ENCODE measurements at regions not wholly inside any gene's neighbourhood (a gene's known extent, or its start where the extent isn't known, plus 50 kb on each side); places are given as distances from the start of the nearest gene placed in this dataset.
"Not testable (repeated sequence)": the region's sequence is repeated elsewhere in the genome, so short reads cannot be mapped to it uniquely, and the experiment has no call there.

DNA sequence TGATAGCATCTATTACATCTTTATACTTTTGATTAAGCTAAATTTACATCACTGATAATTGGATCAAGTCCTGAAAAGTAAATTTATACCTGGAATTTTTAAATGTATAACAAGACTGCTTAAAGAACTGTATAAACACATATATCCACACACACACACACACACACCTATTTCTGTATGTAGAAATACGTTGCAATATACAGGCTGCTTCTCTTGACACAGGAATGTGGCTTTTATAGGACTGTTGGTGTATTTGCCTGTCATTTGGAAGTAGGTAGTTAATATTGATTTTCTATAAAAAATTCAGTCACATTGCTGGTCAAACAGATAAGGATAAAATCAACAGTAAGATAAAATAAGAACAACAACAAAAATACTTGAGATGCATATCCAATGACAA, 708.5 kb upstream of the RAG2 start:
- Histone ChIP-seq H3K36me3 (ENCODE audit: control insufficient read depth, insufficient read depth, low read length) (no peaks in the 10 kb centered on the region), H3K27me3 (ENCODE audit: control insufficient read depth, insufficient read depth, low read length) (no peaks in the 10 kb centered on the region), H3K9me3 (ENCODE audit: control insufficient read depth in 2 of 2, low read length in 2 of 2) (peaks cover 3 to 12% of the 10 kb centered on the region in 2 experiments), H3K27ac (ENCODE audit: insufficient read depth, low read length, poor library complexity, severe bottlenecking) (no peak overlapping the region), H3K4me1 (ENCODE audit: control insufficient read depth, insufficient read depth, low read length, poor library complexity, severe bottlenecking) (no peaks in the 10 kb centered on the region), H3K4me3 (ENCODE audit: low read depth, low read length) (no peak overlapping the region)
- H3K9me3 Mint-ChIP-seq = peaks cover 4 to 27% (median 6%) of the 10 kb centered on the region in 7 donors
- no peaks in the 10 kb centered on the region for H3K36me3 Mint-ChIP-seq
- ATAC-seq (ENCODE audit: low read depth in 2 of 2) (no peak), DNase-seq (no peak)
- no peak overlapping the region for H3K27ac Mint-ChIP-seq
- H3K4me1 Mint-ChIP-seq = no peaks in the 10 kb centered on the region
- H3K4me3 Mint-ChIP-seq = no peak overlapping the region
- peaks cover 3% of the 10 kb centered on the region for H3K27me3 Mint-ChIP-seq

DNA sequence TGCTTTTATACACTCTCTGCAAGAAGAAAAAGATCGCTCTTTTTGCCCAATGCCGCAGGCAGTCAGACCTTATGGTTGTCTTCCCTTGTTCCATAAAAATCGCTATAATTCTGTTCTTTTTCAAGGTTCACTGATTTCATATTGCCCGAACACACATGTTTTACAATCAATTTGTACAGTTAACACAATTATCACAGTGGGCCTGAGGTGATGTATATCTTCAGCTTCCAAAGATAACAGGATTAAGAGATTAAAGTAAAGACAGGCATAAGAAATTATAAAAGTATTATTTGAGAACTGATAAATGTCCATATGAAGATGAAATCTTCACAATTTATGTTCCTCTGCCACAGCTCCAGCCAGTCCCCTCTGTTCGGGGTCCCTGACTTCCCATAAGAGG, 703.4 kb upstream of the RAG2 start:
- DNase-seq; H3K4me1 ChIP-seq (ENCODE audit: control insufficient read depth, insufficient read depth, low read length, poor library complexity, severe bottlenecking); H3K4me1 Mint-ChIP-seq; H3K4me3 Mint-ChIP-seq; H3K36me3 Mint-ChIP-seq; H3K4me3 ChIP-seq (ENCODE audit: low read depth, low read length); ATAC-seq (ENCODE audit: low read depth in 2 of 2); H3K27me3 Mint-ChIP-seq; H3K27ac ChIP-seq (ENCODE audit: insufficient read depth, low read length, poor library complexity, severe bottlenecking); H3K36me3 ChIP-seq (ENCODE audit: control insufficient read depth, insufficient read depth, low read length); H3K27me3 ChIP-seq (ENCODE audit: control insufficient read depth, insufficient read depth, low read length); H3K27ac Mint-ChIP-seq: not testable (repeated sequence)
- peaks cover 3 to 45% (median 6%) of the 10 kb centered on the region in 7 donors for H3K9me3 Mint-ChIP-seq
- peaks cover 3 to 23% of the 10 kb centered on the region in 2 experiments for H3K9me3 ChIP-seq (ENCODE audit: control insufficient read depth in 2 of 2, low read length in 2 of 2)

DNA sequence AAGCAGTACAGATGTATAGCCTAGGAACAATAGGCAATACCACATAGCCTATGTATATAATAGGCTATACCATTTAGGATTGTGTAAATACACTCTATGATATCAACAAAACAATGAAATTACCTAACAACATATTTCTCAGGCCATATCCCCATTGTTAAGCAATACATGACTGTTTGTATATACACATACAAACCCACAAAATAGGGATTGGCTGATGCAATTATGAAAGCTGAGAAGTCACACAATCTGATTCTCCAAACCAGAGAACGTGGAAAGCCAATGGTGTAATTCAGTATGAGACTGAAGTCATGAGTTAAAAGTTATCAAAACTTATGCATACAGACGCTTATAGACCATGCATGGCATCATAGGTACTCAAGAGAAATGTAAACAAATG, 700.1 kb upstream of the RAG2 start:
- Mint-ChIP-seq H3K36me3 (no peaks in the 10 kb centered on the region), H3K27ac (no peak overlapping the region), H3K4me1 (no peaks in the 10 kb centered on the region), H3K27me3 (peaks cover 4% of the 10 kb centered on the region), H3K9me3 (peaks cover 3 to 58% (median 13%) of the 10 kb centered on the region in 7 donors), H3K4me3 (no peak overlapping the region)
- H3K4me1 ChIP-seq (ENCODE audit: control insufficient read depth, insufficient read depth, low read length, poor library complexity, severe bottlenecking) = no peaks in the 10 kb centered on the region
- no peaks in the 10 kb centered on the region for H3K36me3 ChIP-seq (ENCODE audit: control insufficient read depth, insufficient read depth, low read length)
- H3K9me3 ChIP-seq (ENCODE audit: control insufficient read depth in 2 of 2, low read length in 2 of 2) = peaks cover 3 to 23% of the 10 kb centered on the region in 2 experiments
- no peaks in the 10 kb centered on the region for H3K27me3 ChIP-seq (ENCODE audit: control insufficient read depth, insufficient read depth, low read length)
- H3K27ac ChIP-seq (ENCODE audit: insufficient read depth, low read length, poor library complexity, severe bottlenecking) = no peak overlapping the region
- no peak overlapping the region for H3K4me3 ChIP-seq (ENCODE audit: low read depth, low read length)
- no peak for ATAC-seq (ENCODE audit: low read depth in 2 of 2)
- no peak for DNase-seq

DNA sequence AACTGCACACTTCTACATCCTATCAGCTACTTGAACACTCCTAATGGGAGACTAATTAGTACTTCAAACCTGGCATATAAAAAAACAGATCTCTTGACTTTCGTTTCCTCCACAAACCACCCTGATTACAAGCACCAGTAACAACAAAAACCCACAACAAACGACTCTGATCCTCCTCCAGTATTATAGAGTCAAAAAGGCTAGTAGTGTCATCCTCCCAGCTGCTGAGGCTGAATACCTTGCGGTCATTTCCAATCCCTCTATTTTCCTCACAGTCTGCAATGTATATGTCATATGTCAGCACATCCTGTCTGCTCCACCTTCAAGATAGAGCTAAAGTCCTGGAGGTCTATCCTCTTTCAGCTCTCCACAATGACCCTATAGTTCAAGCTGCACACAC, 688.9 kb upstream of the RAG2 start:
- Histone ChIP-seq H3K36me3 (ENCODE audit: control insufficient read depth, insufficient read depth, low read length) (no peaks in the 10 kb centered on the region), H3K4me1 (ENCODE audit: control insufficient read depth, insufficient read depth, low read length, poor library complexity, severe bottlenecking) (no peaks in the 10 kb centered on the region), H3K4me3 (ENCODE audit: low read depth, low read length) (no peak overlapping the region), H3K27me3 (ENCODE audit: control insufficient read depth, insufficient read depth, low read length) (no peaks in the 10 kb centered on the region), H3K27ac (ENCODE audit: insufficient read depth, low read length, poor library complexity, severe bottlenecking) (no peak overlapping the region), H3K9me3 (ENCODE audit: control insufficient read depth in 2 of 2, low read length in 2 of 2) (peaks cover 0 to 8% of the 10 kb centered on the region in 2 experiments)
- no peak for ATAC-seq (ENCODE audit: low read depth in 2 of 2)
- H3K4me3 Mint-ChIP-seq = no peak overlapping the region
- no peaks in the 10 kb centered on the region for H3K27me3 Mint-ChIP-seq
- DNase-seq = no peak
- no peaks in the 10 kb centered on the region for H3K36me3 Mint-ChIP-seq
- H3K27ac Mint-ChIP-seq = no peak overlapping the region
- peaks cover 6 to 26% (median 16%) of the 10 kb centered on the region in 7 donors for H3K9me3 Mint-ChIP-seq
- H3K4me1 Mint-ChIP-seq = no peaks in the 10 kb centered on the region

DNA sequence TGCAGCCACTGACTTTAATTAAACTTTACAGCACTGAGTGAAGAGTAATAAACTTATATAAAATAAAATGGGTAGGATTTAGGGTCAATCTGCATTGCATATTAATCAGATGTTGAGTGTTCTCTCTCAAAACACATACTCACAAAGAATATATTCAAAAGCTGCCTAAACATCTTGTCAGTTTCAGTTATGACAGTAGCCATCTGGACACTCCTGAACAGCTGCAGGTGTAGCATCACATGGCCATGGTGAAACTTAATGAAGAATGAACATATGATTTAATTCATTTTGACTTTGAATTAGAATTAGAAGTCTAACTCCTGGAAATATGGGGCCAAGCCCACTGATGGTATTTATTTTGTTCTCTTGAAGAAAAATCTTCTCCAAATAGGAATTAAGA, 684.3 kb upstream of the RAG2 start:
- Histone ChIP-seq H3K27ac (ENCODE audit: insufficient read depth, low read length, poor library complexity, severe bottlenecking) (no peak overlapping the region), H3K27me3 (ENCODE audit: control insufficient read depth, insufficient read depth, low read length) (no peaks in the 10 kb centered on the region), H3K4me1 (ENCODE audit: control insufficient read depth, insufficient read depth, low read length, poor library complexity, severe bottlenecking) (no peaks in the 10 kb centered on the region), H3K36me3 (ENCODE audit: control insufficient read depth, insufficient read depth, low read length) (no peaks in the 10 kb centered on the region), H3K4me3 (ENCODE audit: low read depth, low read length) (no peak overlapping the region), H3K9me3 (ENCODE audit: control insufficient read depth in 2 of 2, low read length in 2 of 2) (peaks cover 0 to 12% of the 10 kb centered on the region in 2 experiments)
- ATAC-seq (ENCODE audit: low read depth in 2 of 2) (no peak), DNase-seq (no peak)
- no peak overlapping the region for H3K4me3 Mint-ChIP-seq
- no peaks in the 10 kb centered on the region for H3K27me3 Mint-ChIP-seq
- no peaks in the 10 kb centered on the region for H3K4me1 Mint-ChIP-seq
- no peaks in the 10 kb centered on the region for H3K36me3 Mint-ChIP-seq
- H3K9me3 Mint-ChIP-seq = peaks cover 3 to 27% (median 11%) of the 10 kb centered on the region in 7 donors
- no peak overlapping the region for H3K27ac Mint-ChIP-seq

DNA sequence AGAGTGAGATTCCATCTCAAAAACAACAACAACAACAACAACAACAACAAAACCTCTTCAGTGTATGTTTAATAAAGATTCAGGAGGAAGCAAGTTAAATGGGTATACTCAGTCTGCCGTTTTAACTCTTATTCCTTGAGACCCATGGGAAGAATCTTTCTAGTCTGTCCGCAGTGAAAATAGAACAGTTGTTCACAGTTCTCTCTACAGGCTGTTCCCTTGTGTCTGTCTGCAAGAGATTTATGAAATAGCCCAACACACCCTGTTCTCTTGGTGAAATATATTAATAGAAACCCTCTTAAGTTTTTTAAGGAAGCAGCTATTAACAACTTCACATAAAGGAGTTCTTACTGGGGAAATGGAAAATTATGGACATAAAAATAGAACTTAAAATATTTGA, 682.2 kb upstream of the RAG2 start:
- no peak for DNase-seq
- H3K4me3 Mint-ChIP-seq = no peak overlapping the region

DNA sequence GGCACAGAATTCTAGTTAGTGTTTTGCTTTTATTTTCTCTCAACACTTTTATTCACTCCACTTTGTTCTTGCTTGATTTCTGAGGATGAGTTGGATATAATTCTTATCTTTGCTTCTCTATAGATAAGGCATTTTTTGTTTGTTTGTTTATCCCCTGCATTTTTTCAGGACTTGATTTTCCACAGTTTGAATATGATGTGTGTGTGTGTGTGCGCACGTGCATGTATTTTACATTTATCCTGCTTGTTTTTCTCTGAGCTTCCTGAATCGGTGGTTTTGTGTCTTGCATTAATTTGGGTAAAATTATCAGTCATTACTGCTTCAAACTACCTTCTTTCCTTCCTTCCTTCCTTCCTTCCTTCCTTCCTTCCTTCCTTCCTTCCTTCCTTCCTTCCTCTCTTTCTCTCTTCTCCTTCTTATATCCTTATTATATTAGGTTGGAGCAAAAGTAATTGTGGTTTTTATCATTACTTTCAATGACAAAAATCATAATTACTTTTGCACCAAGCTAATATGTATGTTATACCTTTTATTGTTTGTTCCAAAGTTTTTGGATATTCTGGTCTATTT, 679.9 kb upstream of the RAG2 start:
- Histone ChIP-seq H3K36me3 (ENCODE audit: control insufficient read depth, insufficient read depth, low read length) (no peaks in the 10 kb centered on the region), H3K4me3 (ENCODE audit: low read depth, low read length) (no peak overlapping the region), H3K9me3 (ENCODE audit: control insufficient read depth in 2 of 2, low read length in 2 of 2) (peaks cover 2 to 4% of the 10 kb centered on the region in 2 experiments), H3K4me1 (ENCODE audit: control insufficient read depth, insufficient read depth, low read length, poor library complexity, severe bottlenecking) (no peaks in the 10 kb centered on the region), H3K27ac (ENCODE audit: insufficient read depth, low read length, poor library complexity, severe bottlenecking) (no peak overlapping the region), H3K27me3 (ENCODE audit: control insufficient read depth, insufficient read depth, low read length) (no peaks in the 10 kb centered on the region)
- ATAC-seq (ENCODE audit: low read depth in 2 of 2) (no peak), DNase-seq (no peak)
- peaks cover 1 to 27% (median 9%) of the 10 kb centered on the region in 7 donors for H3K9me3 Mint-ChIP-seq
- H3K36me3 Mint-ChIP-seq = no peaks in the 10 kb centered on the region
- H3K27me3 Mint-ChIP-seq = no peaks in the 10 kb centered on the region
- no peak overlapping the region for H3K4me3 Mint-ChIP-seq
- H3K27ac Mint-ChIP-seq = no peak overlapping the region
- H3K4me1 Mint-ChIP-seq = no peaks in the 10 kb centered on the region

More for the DNA sequence above, 682.2 kb upstream of the RAG2 start:
- Histone ChIP-seq H3K27me3 (ENCODE audit: control insufficient read depth, insufficient read depth, low read length) (no peaks in the 10 kb centered on the region), H3K4me1 (ENCODE audit: control insufficient read depth, insufficient read depth, low read length, poor library complexity, severe bottlenecking) (no peaks in the 10 kb centered on the region), H3K27ac (ENCODE audit: insufficient read depth, low read length, poor library complexity, severe bottlenecking) (no peak overlapping the region), H3K36me3 (ENCODE audit: control insufficient read depth, insufficient read depth, low read length) (no peaks in the 10 kb centered on the region), H3K9me3 (ENCODE audit: control insufficient read depth in 2 of 2, low read length in 2 of 2) (peaks cover 2 to 4% of the 10 kb centered on the region in 2 experiments), H3K4me3 (ENCODE audit: low read depth, low read length) (no peak overlapping the region)
- H3K4me1 Mint-ChIP-seq = no peaks in the 10 kb centered on the region
- ATAC-seq (ENCODE audit: low read depth in 2 of 2) = no peak
- H3K27me3 Mint-ChIP-seq = no peaks in the 10 kb centered on the region
- H3K27ac Mint-ChIP-seq = no peak overlapping the region
- H3K9me3 Mint-ChIP-seq = peaks cover 1 to 25% (median 9%) of the 10 kb centered on the region in 7 donors
- H3K36me3 Mint-ChIP-seq = no peaks in the 10 kb centered on the region

DNA sequence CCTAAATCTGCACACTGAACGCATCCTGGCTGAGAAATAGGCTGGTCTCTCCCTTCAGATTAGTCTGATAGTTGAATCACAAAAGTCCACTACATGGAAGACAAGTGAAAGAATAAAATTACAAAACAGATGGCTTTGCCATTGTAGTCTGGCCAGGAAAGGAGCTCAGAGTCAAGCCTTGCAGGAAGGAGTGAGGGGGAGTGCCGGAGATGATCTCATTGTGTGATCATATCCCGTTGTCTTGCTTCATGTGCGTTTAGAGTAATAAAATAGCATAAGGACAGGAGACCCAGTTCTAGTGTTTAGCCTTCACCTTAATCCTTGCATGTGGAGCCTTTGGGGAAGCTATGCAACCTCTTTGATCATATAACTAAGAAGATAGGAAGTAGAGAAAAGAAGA, 666.7 kb upstream of the RAG2 start:
- Mint-ChIP-seq H3K27ac (no peak overlapping the region), H3K9me3 (peaks cover 0 to 12% (median 4%) of the 10 kb centered on the region in 7 donors), H3K36me3 (no peaks in the 10 kb centered on the region), H3K4me3 (no peak overlapping the region), H3K27me3 (no peaks in the 10 kb centered on the region), H3K4me1 (no peaks in the 10 kb centered on the region)
- Histone ChIP-seq H3K36me3 (ENCODE audit: control insufficient read depth, insufficient read depth, low read length) (no peaks in the 10 kb centered on the region), H3K9me3 (ENCODE audit: control insufficient read depth in 2 of 2, low read length in 2 of 2) (no peaks in the 10 kb centered on the region), H3K4me3 (ENCODE audit: low read depth, low read length) (no peak overlapping the region), H3K4me1 (ENCODE audit: control insufficient read depth, insufficient read depth, low read length, poor library complexity, severe bottlenecking) (no peaks in the 10 kb centered on the region), H3K27ac (ENCODE audit: insufficient read depth, low read length, poor library complexity, severe bottlenecking) (no peak overlapping the region), H3K27me3 (ENCODE audit: control insufficient read depth, insufficient read depth, low read length) (no peaks in the 10 kb centered on the region)
- ATAC-seq (ENCODE audit: low read depth in 2 of 2) (no peak), DNase-seq (no peak)
